A673 (cell line): ENCODE measurements at regions not wholly inside any gene's neighbourhood (a gene's known extent, or its start where the extent isn't known, plus 50 kb on each side); places are given as distances from the start of the nearest gene placed in this dataset.

Experiments used
- BruUV-seq: library from RNA; stranded (reverse); fragments of 400-500 nt; replicated peaks from 2 replicates; lab custom pipeline; 2021; lab: Mats Ljungman, UMichigan
- CTCF ChIA-PET: fragments of 300-600 bp; sonication (Branson Sonifier 250); formaldehyde crosslinking; loops from one replicate; lab custom pipeline; 2022; ENCODE audit warnings: antibody characterized with exemption; lab: Charles Lee
- POLR2A ChIA-PET: fragments of 300-600 bp; sonication (Branson Sonifier 250); formaldehyde crosslinking; loops from one replicate; lab custom pipeline; 2022; ENCODE audit warnings: antibody characterized with exemption; ENCODE audit not compliant: low non-redundant PET; lab: Charles Lee
- DNase-seq: peaks from one replicate; pipeline ENCODE4 v3.0.0-alpha.2; 2015; ENCODE audit warnings: low spot score
- H3K27ac ChIP-seq: fragments of 200-600 bp; sonication (generic); 2 replicates; pipeline ENCODE4 v1.5.1; 2016; ENCODE audit warnings: mixed run types, low read depth, mild to moderate bottlenecking, mixed read lengths, antibody characterized with exemption, low read length; ENCODE audit not compliant: poor library complexity, severe bottlenecking
- H3K27me3 ChIP-seq: fragments of 200-600 bp; sonication (generic); replicated peaks from 2 replicates; pipeline ENCODE4 v1.6.1; 2017; ENCODE audit warnings: mixed run types, low read depth, mild to moderate bottlenecking, mixed read lengths, antibody characterized with exemption, low read length; ENCODE audit not compliant: insufficient read depth, poor library complexity
- H3K36me3 ChIP-seq: fragments of 200-600 bp; sonication (generic); 2 replicates; pipeline ENCODE4 v1.6.1; 2016; ENCODE audit warnings: mixed run types, mild to moderate bottlenecking, mixed read lengths, antibody characterized with exemption, low read length; ENCODE audit not compliant: insufficient read depth, poor library complexity, severe bottlenecking
- H3K4me1 ChIP-seq: fragments of 200-600 bp; sonication (generic); 2 replicates; pipeline ENCODE4 v1.6.1; 2017; ENCODE audit warnings: mixed run types, mild to moderate bottlenecking, mixed read lengths, antibody characterized with exemption, low read length; ENCODE audit not compliant: insufficient read depth, poor library complexity, severe bottlenecking
- H3K4me3 ChIP-seq: fragments of 200-600 bp; sonication (generic); 2 replicates; pipeline ENCODE4 v1.5.1; 2016; ENCODE audit warnings: low read depth, mixed run types, mild to moderate bottlenecking, mixed read lengths, low read length; ENCODE audit not compliant: poor library complexity, severe bottlenecking
- H3K9me3 ChIP-seq: fragments of 200-600 bp; sonication (generic); 2 replicates; pipeline ENCODE4 v1.6.1; 2016; ENCODE audit warnings: mixed run types, low read depth, mild to moderate bottlenecking, mixed read lengths, antibody characterized with exemption, low read length; ENCODE audit not compliant: poor library complexity, severe bottlenecking
- CTCF ChIP-seq: fragments of 300-800, 200-600 bp; sonication (generic); conservative IDR thresholded peaks from 2 replicates; pipeline ENCODE4 v1.5.1; 2017; ENCODE audit warnings: low read depth, mild to moderate bottlenecking, antibody characterized with exemption, low read length, moderate library complexity, mixed read lengths
- EZH2 ChIP-seq: fragments of 200-600 bp; sonication (generic); IDR thresholded peaks from 2 replicates; pipeline ENCODE4 v1.6.1; 2017; ENCODE audit warnings: borderline replicate concordance, low read depth, mild to moderate bottlenecking, mixed read lengths, antibody characterized with exemption, low read length; ENCODE audit not compliant: poor library complexity, severe bottlenecking
- intact Hi-C: fragments of 100-400 bp; cut with micrococcal nuclease; formaldehyde crosslinking; loops from one replicate; pipeline ENCODE4 v1.10.0; 2022; ENCODE audit not compliant: unreplicated experiment

- H3K27me3 ChIP-seq: no peaks in the 10 kb centered on the region
- no peak overlapping the region for H3K4me3 ChIP-seq
- POLR2A ChIA-PET: no interaction called here
- peaks cover 24% of the 10 kb centered on the region for H3K4me1 ChIP-seq
- no peaks in the 10 kb centered on the region for H3K9me3 ChIP-seq
- intact Hi-C loops: no loop called here
- H3K36me3 ChIP-seq: no peaks in the 10 kb centered on the region
- CTCF ChIA-PET: no interaction called here
- H3K27ac ChIP-seq: no peak overlapping the region
- DNase-seq: no peak
- TF ChIP-seq CTCF (no peak), EZH2 (no peak)
- no TSS peak for BruUV-seq
These were observed 376.2 kb upstream of the MGMT start for GRCh38 chr10:129090618-129091366.

GRCh38 chr10:129093641-129094040 lies 373.4 kb upstream of the MGMT start:
- TF ChIP-seq EZH2: no peak
- no peak for TF ChIP-seq CTCF
- H3K36me3 ChIP-seq: no peaks in the 10 kb centered on the region
- ChIA-PET CTCF (no interaction called here), POLR2A (no interaction called here)
- DNase-seq: no peak
- no peaks in the 10 kb centered on the region for H3K9me3 ChIP-seq
- H3K4me3 ChIP-seq: no peak overlapping the region
- no TSS peak for BruUV-seq
- intact Hi-C loops: no loop called here
- no peak overlapping the region for H3K27ac ChIP-seq
- no peaks in the 10 kb centered on the region for H3K27me3 ChIP-seq
- peaks cover 40% of the 10 kb centered on the region for H3K4me1 ChIP-seq

- intact Hi-C loops: no loop called here
- no peaks in the 10 kb centered on the region for H3K27me3 ChIP-seq
- TF ChIP-seq EZH2 (no peak), CTCF (no peak)
- DNase-seq: no peak
- no TSS peak for BruUV-seq
- POLR2A ChIA-PET: no interaction called here
- H3K4me1 ChIP-seq: peaks cover 40% of the 10 kb centered on the region
- CTCF ChIA-PET: no interaction called here
- H3K36me3 ChIP-seq: no peaks in the 10 kb centered on the region
- H3K9me3 ChIP-seq: no peaks in the 10 kb centered on the region
- H3K27ac ChIP-seq: no peak overlapping the region
- no peak overlapping the region for H3K4me3 ChIP-seq
These were observed 372.8 kb upstream of the MGMT start for GRCh38 chr10:129094233-129094632.
